Astrocyte of the spinal cord (primary cell): ENCODE measurements at regions not wholly inside any gene's neighbourhood (a gene's known extent, or its start where the extent isn't known, plus 50 kb on each side); places are given as distances from the start of the nearest gene placed in this dataset.
A peak's percentile ranks its signal among the peaks of the same experiment; 100 is the strongest.

Experiments used
- DNase-seq: peaks from one replicate; pipeline ENCODE4 v3.0.0; 2011; ENCODE audit warnings: low read depth, low spot score
- H3K4me3 ChIP-seq: 2 replicates; pipeline ENCODE4 v1.5.1; 2011; ENCODE audit warnings: low read depth, mild to moderate bottlenecking, low read length, moderate library complexity
- CTCF ChIP-seq: IDR thresholded peaks from 2 replicates; pipeline ENCODE4 v1.5.1; 2012; ENCODE audit warnings: low read depth, mild to moderate bottlenecking, low read length, inconsistent platforms
- in situ Hi-C: cut with HindIII; loops from 2 replicates; pipeline ENCODE4 v1.10.0; 2017; ENCODE audit warnings: low sequenced_read_pairs

- no peak for DNase-seq
- TF ChIP-seq CTCF, result no peak
- no peak overlapping the region for H3K4me3 ChIP-seq
- in situ Hi-C loops, result no loop called here
Observed at GRCh38 chr1:194215448-194215847, 1029.0 kb upstream of the B3GALT2 start.

- in situ Hi-C loops, result no loop called here
Observed at GRCh38 chr1:194214735-194215134, 1028.3 kb upstream of the B3GALT2 start.

GRCh38 chr1:194209920-194210319, 1023.5 kb upstream of the B3GALT2 start:
- TF ChIP-seq CTCF, result no peak
- no peak for DNase-seq
- H3K4me3 ChIP-seq, result no peak overlapping the region
- in situ Hi-C loops, result no loop called here

More at GRCh38 chr1:194214735-194215134, 1028.3 kb upstream of the B3GALT2 start:
- H3K4me3 ChIP-seq, result no peak overlapping the region
- TF ChIP-seq CTCF, result no peak
- DNase-seq, result no peak

GRCh38 chr1:194208674-194209073, 1022.3 kb upstream of the B3GALT2 start:
- H3K4me3 ChIP-seq, result no peak overlapping the region
- TF ChIP-seq CTCF, result no peak
- DNase-seq, result no peak
- in situ Hi-C loops, result no loop called here

- H3K4me3 ChIP-seq, result no peak overlapping the region
- DNase-seq, result no peak
- no peak for TF ChIP-seq CTCF
- in situ Hi-C loops, result no loop called here
Observed at GRCh38 chr1:194196562-194196961, 1010.1 kb upstream of the B3GALT2 start.

GRCh38 chr1:194194724-194195123, 1008.3 kb upstream of the B3GALT2 start:
- H3K4me3 ChIP-seq, result no peak overlapping the region
- TF ChIP-seq CTCF, result no peak
- in situ Hi-C loops, result no loop called here
- DNase-seq, result peak; percentile 50

GRCh38 chr1:194184974-194185373, 998.6 kb upstream of the B3GALT2 start:
- TF ChIP-seq CTCF, result no peak
- H3K4me3 ChIP-seq, result no peak overlapping the region
- no peak for DNase-seq
- in situ Hi-C loops, result no loop called here
